Upper lobe of left lung (tissue), 4 donors: ENCODE measurements at regions not wholly inside any gene's neighbourhood (a gene's known extent, or its start where the extent isn't known, plus 50 kb on each side); places are given as distances from the start of the nearest gene placed in this dataset.

Source experiments
- CTCF ChIP-seq, 6 experiments: fragments of 450-650 bp in 4 of 6; fragments of 200-600 bp in 2 of 6; sonication (generic) in 2 of 6; IDR thresholded peaks; one replicate each; pipeline ENCODE4 v1.5.1; 2016 to 2019; ENCODE audit warnings: antibody characterized with exemption in 6 of 6
- POLR2AphosphoS5 ChIP-seq, 2 donors: sonication (generic); formaldehyde crosslinking; IDR thresholded peaks; one replicate each; pipeline ENCODE4 v1.5.1; 2017; ENCODE audit warnings: antibody characterized with exemption in 2 of 2

DNA sequence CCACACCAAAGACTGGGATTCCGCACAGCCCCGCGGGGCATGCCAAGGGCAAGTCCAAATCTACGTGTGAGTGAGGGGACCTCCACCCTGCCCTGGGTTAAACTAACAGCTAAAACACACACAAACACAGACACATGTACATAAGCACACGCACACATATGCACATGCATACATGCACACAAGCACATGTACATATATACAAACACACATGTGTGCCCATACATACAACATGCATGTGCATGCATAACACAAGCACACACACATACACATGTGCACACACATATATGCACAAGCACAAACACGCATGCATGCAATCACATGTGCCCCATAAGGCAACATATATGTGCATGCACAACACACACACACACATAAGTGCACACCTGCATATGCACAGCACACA lies 136.7 kb downstream of the SOX1 start:
- TF ChIP-seq CTCF (IDR thresholded peaks at IDR 0.05) = no peak
- TF ChIP-seq POLR2AphosphoS5 (IDR thresholded peaks at IDR 0.05) = no peak
